K562 (cell line): ENCODE measurements at regions not wholly inside any gene's neighbourhood (a gene's known extent, or its start where the extent isn't known, plus 50 kb on each side); places are given as distances from the start of the nearest gene placed in this dataset.

Source experiments
- ATAC-seq: fragments of 200-7000 bp; cut with Tn5 transposase; 3 replicates; pipeline ENCODE4 v1.9.1; 2020; ENCODE audit warnings: moderate library complexity
- BruUV-seq: library from RNA; stranded (reverse); fragments of 400-500 nt; replicated peaks from 2 replicates; lab custom pipeline; 2021; lab: Mats Ljungman, UMichigan
- CTCF ChIA-PET: fragments of 300-600 bp; formaldehyde crosslinking; extraction: SDS; loops from one replicate; lab custom pipeline; 2021; ENCODE audit warnings: low intra/inter-chr PET ratio; lab: Yijun Ruan, JAX
- POLR2A ChIA-PET: fragments of 300-600, 350-650 bp; sonication (Branson Sonifier 250); formaldehyde crosslinking; extraction: SDS; loops from one replicate; lab custom pipeline; 2021; ENCODE audit warnings: antibody characterized with exemption, inconsistent platforms; lab: Yijun Ruan, JAX
- DNase-seq, 4 experiments: peaks; one replicate each; pipeline versions ENCODE4 v3.0.0 to v3.0.0-alpha.2; 2011 to 2018; ENCODE audit warnings: low spot score in 3 of 4, mixed read lengths in 3 of 4; ENCODE audit errors: extremely low read depth in 1 of 4
- FAIRE-seq: peaks from 2 replicates; lab custom pipeline; 2011; peaks lifted over from hg19 to GRCh38; lab: Jason Lieb, UNC
- H2AFZ ChIP-seq: 2 replicates; pipeline ENCODE4 v1.6.0; 2011; ENCODE audit warnings: low read depth, low read length, control low read depth, inconsistent platforms
- H3K27ac ChIP-seq: fragments of 200-600 bp; 3 replicates; pipeline ENCODE4 v1.8.0; 2011; ENCODE audit warnings: low read depth, mild to moderate bottlenecking, control low read depth, inconsistent platforms, low read length, moderate library complexity, mixed read lengths; ENCODE audit errors: extremely low read depth
- H3K27me3 ChIP-seq, 2 experiments: fragments of 300-600 bp in 1 of 2; 2 replicates in 1 of 2; 3 replicates in 1 of 2; pipeline versions ENCODE4 v1.6.0 to v1.8.0; 2011; ENCODE audit warnings: inconsistent platforms in 2 of 2, low read length in 2 of 2, mild to moderate bottlenecking in 1 of 2, mixed read lengths in 1 of 2, moderate library complexity in 1 of 2; ENCODE audit not compliant: control insufficient read depth in 2 of 2, insufficient read depth in 2 of 2
- H3K36me3 ChIP-seq: fragments of 300-600 bp; 3 replicates; pipeline ENCODE4 v1.8.0; 2011; ENCODE audit warnings: mild to moderate bottlenecking, low read length, inconsistent platforms; ENCODE audit not compliant: control insufficient read depth, insufficient read depth
- H3K4me1 ChIP-seq, 2 experiments: fragments of 200-600 bp in 1 of 2; replicated peaks in 1 of 2; 2 replicates in 1 of 2; 3 replicates in 1 of 2; pipeline versions ENCODE4 v1.5.1 to v1.8.0; 2011; ENCODE audit warnings: inconsistent platforms in 2 of 2, low read length in 2 of 2, mild to moderate bottlenecking in 1 of 2, mixed read lengths in 1 of 2, moderate library complexity in 1 of 2; ENCODE audit not compliant: control insufficient read depth in 2 of 2, insufficient read depth in 2 of 2
- H3K4me2 ChIP-seq: 2 replicates; pipeline ENCODE4 v1.6.1; 2011; ENCODE audit warnings: low read length, control low read depth, inconsistent platforms, mixed read lengths; ENCODE audit not compliant: insufficient read depth
- H3K4me3 ChIP-seq: fragments of 200-600 bp; sonication (generic), shearing (Covaris generic); 2 replicates; pipeline ENCODE4 v1.5.1; 2016; ENCODE audit warnings: control low read depth, inconsistent platforms
- H3K79me2 ChIP-seq: fragments of 200-600 bp; 3 replicates; pipeline ENCODE4 v1.8.0; 2011; ENCODE audit warnings: low read length, inconsistent platforms; ENCODE audit not compliant: control insufficient read depth, insufficient read depth
- H3K9ac ChIP-seq, 2 experiments: 2 replicates each; pipeline versions ENCODE4 v1.6.0 to v1.6.1; 2011; ENCODE audit warnings: low read depth in 2 of 2, low read length in 2 of 2, control low read depth in 1 of 2, inconsistent platforms in 1 of 2, mild to moderate bottlenecking in 1 of 2, mixed read lengths in 1 of 2; ENCODE audit not compliant: insufficient read depth in 1 of 2
- H3K9me1 ChIP-seq: one replicate; pipeline ENCODE4 v1.6.0; 2011; ENCODE audit warnings: inconsistent platforms, mild to moderate bottlenecking, low read length, moderate library complexity; ENCODE audit not compliant: control insufficient read depth, insufficient read depth
- H3K9me3 ChIP-seq: replicated peaks from 2 replicates; pipeline ENCODE4 v1.5.1; 2011; ENCODE audit warnings: low read depth, low read length, inconsistent platforms; ENCODE audit not compliant: control insufficient read depth, insufficient read depth
- H4K20me1 ChIP-seq: replicated peaks from 2 replicates; pipeline ENCODE4 v1.6.1; 2011; ENCODE audit warnings: low read length, inconsistent platforms, mixed read lengths; ENCODE audit not compliant: control insufficient read depth, insufficient read depth
- ERF ChIP-seq: fragments of 450-650 bp; formaldehyde crosslinking; IDR thresholded peaks from 2 replicates; pipeline ENCODE4 v1.4.0; 2020; ENCODE audit warnings: mild to moderate bottlenecking, mixed read lengths
- MBD1 ChIP-seq: fragments of 250-450 bp; sonication (Bioruptor Pico); IDR thresholded peaks from 2 replicates; pipeline ENCODE4 v1.8.0; 2022; ENCODE audit warnings: inconsistent platforms
- NONO ChIP-seq, 2 experiments: fragments of 200-400 bp in 1 of 2; fragments of 450-650 bp in 1 of 2; formaldehyde crosslinking in 1 of 2; IDR thresholded peaks; 2 replicates each; pipeline ENCODE4 v1.6.1; 2017; ENCODE audit warnings: low read depth in 2 of 2, mild to moderate bottlenecking in 2 of 2, moderate library complexity in 2 of 2, low read length in 1 of 2
- ZNF398 ChIP-seq: fragments of 250-450 bp; sonication (Bioruptor Pico); IDR thresholded peaks from 2 replicates; pipeline ENCODE4 v1.8.0; 2021; ENCODE audit warnings: moderate library complexity, mild to moderate bottlenecking, inconsistent platforms
- WGBS: fragments of 100-300 bp; shearing (Covaris generic); methylation state at CpG from one replicate; pipeline ENCODE4 v1.1.6; 2016; ENCODE audit warnings: low coverage, mixed read lengths; ENCODE audit not compliant: insufficient coverage; ENCODE audit errors: missing lambda C conversion rate; 5-methylcytosine and 5-hydroxymethylcytosine counted together
- in situ Hi-C: fragments of 300-500 bp; cut with MboI; formaldehyde crosslinking; loops from 4 replicates; pipeline ENCODE4 v1.15.0; 2018; ENCODE audit warnings: inconsistent platforms, mixed read lengths
- intact Hi-C: fragments of 100-400 bp; cut with micrococcal nuclease; formaldehyde crosslinking; loops from 2 replicates; pipeline ENCODE4 v1.14.2; 2022

- 7% methylated on average over 1 of the region's 1 CpG for WGBS
- Histone ChIP-seq H3K27ac (no peak overlapping the region), H3K79me2 (no peaks in the 10 kb centered on the region), H3K9me1 (no peaks in the 10 kb centered on the region), H3K36me3 (no peaks in the 10 kb centered on the region), H4K20me1 (no peaks in the 10 kb centered on the region), H3K9ac (no peak overlapping the region), H2AFZ (no peak overlapping the region), H3K4me1 (no peaks in the 10 kb centered on the region), H3K9me3 (no peaks in the 10 kb centered on the region), H3K4me2 (no peak overlapping the region), H3K27me3 (no peaks in the 10 kb centered on the region), H3K4me3 (no peak overlapping the region)
- TF ChIP-seq ZNF398 (CRISPR knock-in tag), result no peak
- no peak for TF ChIP-seq NONO (IDR thresholded peaks at IDR 0.05; ENCODE audit: low read depth in 2 of 2, low read length in 1 of 2)
- no peak for TF ChIP-seq MBD1
- no peak for TF ChIP-seq ERF (CRISPR knock-in tag)
- FAIRE-seq, result no peak
- DNase-seq, result no peak
- no peak for ATAC-seq
- BruUV-seq, result no TSS peak
- intact Hi-C loops (no loop called here), in situ Hi-C loops (no loop called here)
- ChIA-PET CTCF (no interaction called here), POLR2A (no interaction called here)
These were observed 596.6 kb upstream of the AGTR1 start for GRCh38 chr3:148101061-148101460.
